ENCODE measurements at regions not wholly inside any gene's neighbourhood (a gene's known extent, or its start where the extent isn't known, plus 50 kb on each side); places are given as distances from the start of the nearest gene placed in this dataset.

GRCh38 chr4:38462367-38463055 lies 201.5 kb upstream of the KLF3 start:
- DNase-seq (ENCODE audit: low read depth in 1 of 2, low spot score in 1 of 2), result no peak
- TF ChIP-seq SPI1 (IDR thresholded peaks at IDR 0.05; ENCODE audit: borderline replicate concordance, low read depth), result no peak
- TF ChIP-seq, protein P1, sequence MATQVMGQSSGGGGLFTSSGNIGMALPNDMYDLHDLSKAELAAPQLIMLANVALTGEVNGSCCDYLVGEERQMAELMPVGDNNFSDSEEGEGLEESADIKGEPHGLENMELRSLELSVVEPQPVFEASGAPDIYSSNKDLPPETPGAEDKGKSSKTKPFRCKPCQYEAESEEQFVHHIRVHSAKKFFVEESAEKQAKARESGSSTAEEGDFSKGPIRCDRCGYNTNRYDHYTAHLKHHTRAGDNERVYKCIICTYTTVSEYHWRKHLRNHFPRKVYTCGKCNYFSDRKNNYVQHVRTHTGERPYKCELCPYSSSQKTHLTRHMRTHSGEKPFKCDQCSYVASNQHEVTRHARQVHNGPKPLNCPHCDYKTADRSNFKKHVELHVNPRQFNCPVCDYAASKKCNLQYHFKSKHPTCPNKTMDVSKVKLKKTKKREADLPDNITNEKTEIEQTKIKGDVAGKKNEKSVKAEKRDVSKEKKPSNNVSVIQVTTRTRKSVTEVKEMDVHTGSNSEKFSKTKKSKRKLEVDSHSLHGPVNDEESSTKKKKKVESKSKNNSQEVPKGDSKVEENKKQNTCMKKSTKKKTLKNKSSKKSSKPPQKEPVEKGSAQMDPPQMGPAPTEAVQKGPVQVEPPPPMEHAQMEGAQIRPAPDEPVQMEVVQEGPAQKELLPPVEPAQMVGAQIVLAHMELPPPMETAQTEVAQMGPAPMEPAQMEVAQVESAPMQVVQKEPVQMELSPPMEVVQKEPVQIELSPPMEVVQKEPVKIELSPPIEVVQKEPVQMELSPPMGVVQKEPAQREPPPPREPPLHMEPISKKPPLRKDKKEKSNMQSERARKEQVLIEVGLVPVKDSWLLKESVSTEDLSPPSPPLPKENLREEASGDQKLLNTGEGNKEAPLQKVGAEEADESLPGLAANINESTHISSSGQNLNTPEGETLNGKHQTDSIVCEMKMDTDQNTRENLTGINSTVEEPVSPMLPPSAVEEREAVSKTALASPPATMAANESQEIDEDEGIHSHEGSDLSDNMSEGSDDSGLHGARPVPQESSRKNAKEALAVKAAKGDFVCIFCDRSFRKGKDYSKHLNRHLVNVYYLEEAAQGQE (IDR thresholded peaks at IDR 0.05; ENCODE audit: insufficient replicate concordance, low read depth), result no peak
- TF ChIP-seq GABPA (IDR thresholded peaks at IDR 0.05; ENCODE audit: low read depth), result no peak
- Histone ChIP-seq H3K27ac (replicated peaks) (no peak overlapping the region), H3K4me3 (replicated peaks; ENCODE audit: insufficient read depth, low read length) (no peak overlapping the region), H3K27me3 (ENCODE audit: insufficient read depth, poor library complexity, severe bottlenecking) (no peaks in the 10 kb centered on the region)

DNA sequence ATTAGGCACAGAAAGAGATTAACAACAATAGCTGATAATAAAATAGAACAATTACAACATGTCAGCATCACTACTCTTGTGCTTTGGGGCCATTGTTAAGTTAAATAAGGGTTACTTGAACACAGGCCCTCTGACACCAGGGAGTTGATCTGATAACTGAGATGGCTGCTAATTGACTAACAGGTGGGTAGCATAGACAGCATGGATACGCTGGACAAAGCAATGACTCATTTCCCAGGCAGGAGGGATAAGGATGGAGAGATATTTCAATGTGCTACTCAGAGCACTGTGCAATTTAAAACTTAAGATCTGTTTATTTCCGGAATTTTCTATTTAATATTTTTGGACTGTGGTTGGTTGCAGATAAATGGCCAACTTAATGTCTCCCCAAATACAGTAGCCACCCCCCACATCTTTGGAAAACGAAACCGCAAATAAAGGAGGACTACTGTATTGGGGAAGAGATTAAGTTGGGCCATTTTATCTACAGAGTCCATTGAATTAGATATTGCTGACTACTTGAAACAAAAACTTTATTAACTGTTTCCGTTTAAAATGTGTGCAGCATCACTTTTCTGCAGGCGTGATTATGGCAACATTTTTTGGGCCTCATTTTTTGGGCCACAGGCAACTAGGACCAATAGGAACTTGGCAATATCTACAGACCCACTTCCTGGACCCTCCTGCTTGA lies 200.6 kb upstream of the KLF3 start:
- Histone ChIP-seq H3K27ac (replicated peaks) (no peak overlapping the region), H3K4me3 (replicated peaks; ENCODE audit: insufficient read depth, low read length) (no peak overlapping the region), H3K27me3 (ENCODE audit: insufficient read depth, poor library complexity, severe bottlenecking) (no peaks in the 10 kb centered on the region)
- no peak for DNase-seq (ENCODE audit: low read depth in 1 of 2, low spot score in 1 of 2)
- TF ChIP-seq POLR2AphosphoS5 (IDR thresholded peaks at IDR 0.05; ENCODE audit: low read depth), result no peak
- TF ChIP-seq SPI1 (IDR thresholded peaks at IDR 0.05; ENCODE audit: borderline replicate concordance, low read depth), result no peak

GRCh38 chr4:38464328-38464727 lies 199.7 kb upstream of the KLF3 start:
- Histone ChIP-seq H3K27ac (replicated peaks) (no peak overlapping the region), H3K27me3 (ENCODE audit: insufficient read depth, poor library complexity, severe bottlenecking) (no peaks in the 10 kb centered on the region), H3K4me3 (replicated peaks; ENCODE audit: insufficient read depth, low read length) (no peak overlapping the region)
- no peak for DNase-seq (ENCODE audit: low read depth in 1 of 2, low spot score in 1 of 2)
- TF ChIP-seq SPI1 (IDR thresholded peaks at IDR 0.05; ENCODE audit: borderline replicate concordance, low read depth) (no peak), GABPA (IDR thresholded peaks at IDR 0.05; ENCODE audit: low read depth) (no peak), POLR2AphosphoS5 (IDR thresholded peaks at IDR 0.05; ENCODE audit: low read depth) (no peak)
- TF ChIP-seq, protein P2, sequence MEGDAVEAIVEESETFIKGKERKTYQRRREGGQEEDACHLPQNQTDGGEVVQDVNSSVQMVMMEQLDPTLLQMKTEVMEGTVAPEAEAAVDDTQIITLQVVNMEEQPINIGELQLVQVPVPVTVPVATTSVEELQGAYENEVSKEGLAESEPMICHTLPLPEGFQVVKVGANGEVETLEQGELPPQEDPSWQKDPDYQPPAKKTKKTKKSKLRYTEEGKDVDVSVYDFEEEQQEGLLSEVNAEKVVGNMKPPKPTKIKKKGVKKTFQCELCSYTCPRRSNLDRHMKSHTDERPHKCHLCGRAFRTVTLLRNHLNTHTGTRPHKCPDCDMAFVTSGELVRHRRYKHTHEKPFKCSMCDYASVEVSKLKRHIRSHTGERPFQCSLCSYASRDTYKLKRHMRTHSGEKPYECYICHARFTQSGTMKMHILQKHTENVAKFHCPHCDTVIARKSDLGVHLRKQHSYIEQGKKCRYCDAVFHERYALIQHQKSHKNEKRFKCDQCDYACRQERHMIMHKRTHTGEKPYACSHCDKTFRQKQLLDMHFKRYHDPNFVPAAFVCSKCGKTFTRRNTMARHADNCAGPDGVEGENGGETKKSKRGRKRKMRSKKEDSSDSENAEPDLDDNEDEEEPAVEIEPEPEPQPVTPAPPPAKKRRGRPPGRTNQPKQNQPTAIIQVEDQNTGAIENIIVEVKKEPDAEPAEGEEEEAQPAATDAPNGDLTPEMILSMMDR (IDR thresholded peaks at IDR 0.05; ENCODE audit: insufficient read depth, low read length), result no peak
- TF ChIP-seq, protein P1 (IDR thresholded peaks at IDR 0.05; ENCODE audit: insufficient replicate concordance, low read depth), result no peak

DNA sequence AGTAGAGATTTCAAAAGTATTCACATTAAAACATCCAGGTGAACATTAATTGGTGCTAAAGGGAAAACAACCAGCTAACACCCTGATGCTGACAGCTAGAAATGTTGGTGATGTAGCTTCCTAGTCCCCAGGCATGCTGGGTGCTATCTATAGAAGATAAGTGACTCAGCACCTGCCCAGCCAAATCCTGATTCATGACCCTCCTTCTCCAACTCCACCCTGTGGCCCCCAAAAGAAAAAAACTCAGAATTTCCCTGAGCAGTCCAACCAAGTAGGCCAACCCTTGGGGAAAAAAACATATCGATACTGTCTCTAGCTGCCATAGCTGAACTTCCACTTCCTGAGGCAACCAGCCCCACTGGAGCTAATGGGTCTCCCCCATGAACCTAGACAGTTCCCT lies 197.6 kb upstream of the KLF3 start:
- no peaks in the 10 kb centered on the region for H3K27me3 ChIP-seq (ENCODE audit: insufficient read depth, poor library complexity, severe bottlenecking)
- H3K27ac ChIP-seq (replicated peaks), result no peak overlapping the region
- TF ChIP-seq POLR2AphosphoS5 (IDR thresholded peaks at IDR 0.05; ENCODE audit: low read depth), result no peak
- TF ChIP-seq SPI1 (IDR thresholded peaks at IDR 0.05; ENCODE audit: borderline replicate concordance, low read depth), result no peak
- TF ChIP-seq, protein P2 (IDR thresholded peaks at IDR 0.05; ENCODE audit: insufficient read depth, low read length), result no peak
- no peak for TF ChIP-seq GABPA (IDR thresholded peaks at IDR 0.05; ENCODE audit: low read depth)
- TF ChIP-seq, protein P1 (IDR thresholded peaks at IDR 0.05; ENCODE audit: insufficient replicate concordance, low read depth), result no peak
- no peak overlapping the region for H3K4me3 ChIP-seq (replicated peaks; ENCODE audit: insufficient read depth, low read length)
- no peak for DNase-seq (ENCODE audit: low read depth in 1 of 2, low spot score in 1 of 2)

All from HL-60 (cell line).